Neuron (in vitro differentiated cells): ENCODE measurements at regions not wholly inside any gene's neighbourhood (a gene's known extent, or its start where the extent isn't known, plus 50 kb on each side); places are given as distances from the start of the nearest gene placed in this dataset.
"Not testable (repeated sequence)": the region's sequence is repeated elsewhere in the genome, so short reads cannot be mapped to it uniquely, and the experiment has no call there.

Source experiments
- H2AFZ ChIP-seq: one replicate; pipeline ENCODE4 v1.6.1; 2013; ENCODE audit warnings: low read depth, mild to moderate bottlenecking, inconsistent platforms, low read length, moderate library complexity
- H3K27me3 ChIP-seq: one replicate; pipeline ENCODE4 v1.6.1; 2013; ENCODE audit warnings: low read length; ENCODE audit not compliant: insufficient read depth
- H3K36me3 ChIP-seq: one replicate; pipeline ENCODE4 v1.6.1; 2013; ENCODE audit warnings: low read length; ENCODE audit not compliant: insufficient read depth
- H3K4me1 ChIP-seq: one replicate; pipeline ENCODE4 v1.6.1; 2013; ENCODE audit warnings: low read length; ENCODE audit not compliant: insufficient read depth
- H3K4me3 ChIP-seq: 2 replicates; pipeline ENCODE4 v1.5.1; 2013; ENCODE audit warnings: mild to moderate bottlenecking, low read length, moderate library complexity
- H3K9me3 ChIP-seq: one replicate; pipeline ENCODE4 v1.6.1; 2013; ENCODE audit warnings: low read length

- H3K9me3 ChIP-seq = no peaks in the 10 kb centered on the region
- H3K4me1 ChIP-seq = peaks cover 3% of the 10 kb centered on the region
- no peaks in the 10 kb centered on the region for H3K36me3 ChIP-seq
- H3K4me3 ChIP-seq = no peak overlapping the region
- H2AFZ ChIP-seq = no peak overlapping the region
- no peaks in the 10 kb centered on the region for H3K27me3 ChIP-seq
Observed at GRCh38 chr16:58797137-58797801, 63.2 kb upstream of the GOT2 start.

GRCh38 chr16:58793366-58793765 is 59.2 kb upstream of the GOT2 start:
- no peaks in the 10 kb centered on the region for H3K9me3 ChIP-seq
- H3K4me3 ChIP-seq = no peak overlapping the region
- H3K4me1 ChIP-seq = peaks cover 4% of the 10 kb centered on the region
- no peaks in the 10 kb centered on the region for H3K27me3 ChIP-seq
- H3K36me3 ChIP-seq = no peaks in the 10 kb centered on the region
- no peak overlapping the region for H2AFZ ChIP-seq

- no peaks in the 10 kb centered on the region for H3K36me3 ChIP-seq
- H3K4me3 ChIP-seq = no peak overlapping the region
- H2AFZ ChIP-seq = no peak overlapping the region
- H3K4me1 ChIP-seq = peaks cover 4% of the 10 kb centered on the region
- no peaks in the 10 kb centered on the region for H3K27me3 ChIP-seq
- no peaks in the 10 kb centered on the region for H3K9me3 ChIP-seq
Observed at GRCh38 chr16:58792188-58792587, 58.1 kb upstream of the GOT2 start.

GRCh38 chr16:58790816-58791557 is 56.9 kb upstream of the GOT2 start:
- not testable (repeated sequence) for H3K9me3 ChIP-seq, H2AFZ ChIP-seq, H3K36me3 ChIP-seq, H3K4me3 ChIP-seq, H3K27me3 ChIP-seq, H3K4me1 ChIP-seq

- no peak overlapping the region for H3K4me3 ChIP-seq
- no peaks in the 10 kb centered on the region for H3K27me3 ChIP-seq
- H3K4me1 ChIP-seq = peaks cover 4% of the 10 kb centered on the region
- no peak overlapping the region for H2AFZ ChIP-seq
- no peaks in the 10 kb centered on the region for H3K36me3 ChIP-seq
- no peaks in the 10 kb centered on the region for H3K9me3 ChIP-seq
Observed at GRCh38 chr16:58789351-58789750, 55.2 kb upstream of the GOT2 start.
